NCI-H128 (cell line): ENCODE measurements at regions not wholly inside any gene's neighbourhood (a gene's known extent, or its start where the extent isn't known, plus 50 kb on each side); places are given as distances from the start of the nearest gene placed in this dataset.
A peak's percentile ranks its signal among the peaks of the same experiment; 100 is the strongest.
"Not testable (repeated sequence)": the region's sequence is repeated elsewhere in the genome, so short reads cannot be mapped to it uniquely, and the experiment has no call there.

Experiments used
- DNase-seq: peaks from one replicate; lab custom pipeline; 2025; ENCODE audit not compliant: unreplicated experiment; lab: John Stamatoyannopoulos, UW

GRCh38 chr9:100700689-100701318 lies 122.9 kb downstream of the CAVIN4 start:
- DNase-seq: no peak

DNA sequence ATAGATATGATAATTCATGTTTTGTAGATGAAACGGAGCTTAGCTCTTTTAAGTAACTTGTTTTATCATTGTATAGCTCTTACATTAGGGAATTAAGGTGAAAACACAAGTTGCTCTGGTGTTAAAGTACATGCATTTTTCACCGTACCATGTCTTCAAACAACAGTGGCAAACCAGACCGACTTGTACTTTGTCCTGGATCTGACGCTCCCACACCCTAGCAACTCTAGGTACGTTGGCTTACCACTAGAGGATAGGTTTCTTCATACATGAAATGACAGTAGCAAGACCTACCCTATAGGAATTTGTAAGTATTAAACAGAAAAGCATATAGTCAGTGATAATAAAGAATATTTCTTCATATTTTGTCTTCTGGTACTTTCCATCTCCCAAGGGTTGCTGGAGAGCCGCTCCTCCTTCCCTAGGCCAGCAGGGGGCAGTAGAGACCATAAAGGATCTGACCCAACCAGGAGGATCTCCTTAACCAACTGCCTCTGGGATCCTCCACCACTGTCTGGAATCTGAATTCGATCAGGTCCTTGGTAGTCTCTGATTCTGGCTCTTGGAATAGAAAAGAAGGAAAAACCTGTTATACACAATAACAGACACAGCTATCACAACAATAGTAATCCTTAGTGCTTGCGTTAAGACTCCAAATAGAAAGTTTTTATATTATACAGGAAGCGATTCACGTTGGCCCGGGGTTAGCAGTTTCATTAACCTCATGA lies 136.7 kb downstream of the CAVIN4 start:
- peak; percentile 50 for DNase-seq

GRCh38 chr9:100715100-100715380 lies 137.2 kb downstream of the CAVIN4 start:
- no peak for DNase-seq

GRCh38 chr9:100718717-100719116 lies 140.8 kb downstream of the CAVIN4 start:
- no peak for DNase-seq

DNA sequence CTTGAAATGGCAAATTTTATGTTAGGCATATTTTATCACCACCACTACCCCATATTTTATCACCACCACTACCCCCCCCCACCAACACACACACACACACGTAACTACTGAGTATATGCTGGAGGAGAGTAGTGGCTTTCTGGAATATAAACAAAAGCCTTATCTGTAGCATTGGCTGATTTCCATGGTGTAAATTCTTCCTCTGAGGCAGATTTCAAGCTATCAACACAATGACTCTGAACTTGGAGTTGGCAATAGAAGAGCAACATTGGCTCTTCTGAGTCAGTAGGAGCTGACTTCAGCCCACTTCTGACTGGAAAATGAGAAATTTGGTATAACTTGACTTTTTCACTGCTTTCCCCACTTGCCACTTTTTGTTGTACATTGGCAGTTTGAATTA lies 143.0 kb downstream of the CAVIN4 start:
- no peak for DNase-seq

DNA sequence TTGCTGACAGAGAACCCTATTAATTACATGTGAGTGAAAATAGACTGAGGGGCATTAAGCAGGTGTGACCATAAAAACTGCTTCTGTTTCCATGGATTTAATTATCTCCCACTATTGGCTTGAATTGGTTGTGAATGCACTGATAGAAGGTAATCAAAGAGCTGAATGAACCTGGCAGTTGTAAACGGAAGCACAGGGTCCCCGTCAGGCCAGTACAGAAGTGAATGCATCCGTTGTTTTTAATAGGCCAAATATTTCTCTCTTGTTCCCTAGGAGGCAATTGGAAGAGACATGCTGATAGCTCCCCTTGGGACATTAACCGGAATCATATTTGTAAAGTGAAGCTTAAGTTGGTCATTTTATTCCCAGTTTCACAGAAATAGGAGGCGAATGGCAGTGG lies 147.0 kb downstream of the CAVIN4 start:
- DNase-seq: no peak

DNA sequence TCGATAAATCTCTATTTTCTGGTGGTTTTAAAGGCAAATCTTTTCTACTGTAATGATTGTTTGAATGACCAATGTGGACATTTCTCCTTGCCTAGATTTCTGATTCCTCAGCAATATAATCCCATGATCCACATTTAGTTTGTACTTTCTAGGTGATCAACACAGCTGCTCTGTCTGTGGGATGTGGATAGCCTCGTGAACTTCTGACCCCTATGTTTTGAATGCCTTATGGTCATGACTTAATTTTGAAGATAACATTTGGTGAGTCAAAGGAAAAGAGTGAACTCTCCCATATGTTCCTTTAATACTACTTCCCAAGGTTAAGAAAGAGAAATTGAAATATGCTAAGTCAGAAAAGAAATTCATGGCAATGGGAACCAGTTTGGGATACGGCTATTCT lies 147.5 kb downstream of the CAVIN4 start:
- DNase-seq: no peak

DNA sequence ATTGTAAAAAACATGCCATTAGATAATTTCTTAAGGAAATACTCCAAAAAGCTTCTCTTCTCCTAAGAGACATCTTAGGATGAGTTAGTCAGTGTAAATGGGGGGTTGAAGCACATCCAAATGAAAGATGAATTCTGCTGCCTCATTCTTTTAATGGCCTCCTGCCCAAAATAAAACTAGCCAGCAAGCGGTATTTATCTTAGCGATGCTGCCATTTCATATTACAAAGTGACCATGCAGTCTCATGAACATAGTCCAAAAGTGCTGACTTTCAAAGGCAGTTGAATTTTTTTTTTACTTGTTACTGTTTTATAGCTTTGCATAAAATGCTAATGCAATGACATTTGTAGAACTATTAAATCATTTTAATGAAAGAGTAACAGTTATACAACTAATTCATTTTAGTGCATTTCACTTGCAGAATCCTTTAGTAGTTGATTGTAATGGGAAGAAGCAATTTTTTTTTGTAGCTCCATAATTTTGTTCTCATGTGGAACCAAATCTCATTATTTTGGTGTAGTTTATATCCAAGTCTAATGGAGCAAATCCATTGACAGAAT lies 151.5 kb downstream of the CAVIN4 start:
- DNase-seq: no peak

- DNase-seq: no peak
These were observed 152.2 kb downstream of the CAVIN4 start for GRCh38 chr9:100730086-100730485.

GRCh38 chr9:100731038-100731556 lies 153.2 kb downstream of the CAVIN4 start:
- no peak for DNase-seq

- DNase-seq: no peak
These were observed 153.7 kb downstream of the CAVIN4 start for GRCh38 chr9:100731557-100731956.

DNA sequence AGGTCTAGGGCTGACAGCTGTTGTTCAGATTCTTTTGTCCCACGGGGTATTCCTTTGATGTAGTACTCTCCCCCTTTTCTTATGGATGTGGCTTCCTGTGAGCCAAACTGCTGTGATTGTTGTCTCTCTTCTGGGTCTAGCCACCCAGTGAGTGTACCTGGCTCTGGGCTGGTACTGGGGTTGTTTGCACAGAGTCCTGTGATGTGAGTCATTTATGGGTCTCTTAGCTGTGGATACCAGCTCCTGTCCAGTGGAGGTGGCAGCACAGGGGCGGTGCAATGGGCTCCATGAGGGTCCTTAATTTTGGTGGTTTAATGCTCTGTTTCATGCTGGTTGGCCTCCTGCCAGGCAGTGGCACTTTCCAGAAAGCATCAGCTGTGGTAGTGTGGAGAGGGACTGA lies 161.3 kb downstream of the CAVIN4 start:
- DNase-seq: no peak

- no peak for DNase-seq
These were observed 161.8 kb downstream of the CAVIN4 start for GRCh38 chr9:100739666-100740065.

- not testable (repeated sequence) for DNase-seq
These were observed 171.1 kb downstream of the CAVIN4 start for GRCh38 chr9:100748930-100749329.

DNA sequence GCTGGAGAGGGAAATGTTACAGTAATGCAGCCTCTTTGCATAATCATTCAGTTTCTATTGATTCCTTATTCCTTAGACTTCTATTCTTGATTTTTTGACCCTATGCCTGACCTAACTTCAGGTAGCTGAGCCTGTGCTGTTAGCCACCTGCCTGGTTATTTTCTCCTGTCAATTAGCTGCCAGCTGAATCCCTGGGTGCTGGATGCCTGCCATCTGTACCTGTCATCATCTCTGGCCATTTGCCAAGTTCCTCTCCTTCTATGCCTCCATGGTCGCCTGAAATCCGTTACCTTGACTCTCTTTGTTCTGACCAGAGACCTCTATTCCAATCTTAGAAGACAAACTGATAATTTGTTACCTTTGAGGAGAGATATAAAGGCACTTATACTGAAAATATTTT lies 178.3 kb downstream of the CAVIN4 start:
- DNase-seq: peak; percentile 67

GRCh38 chr9:100759215-100759614 lies 181.3 kb downstream of the CAVIN4 start:
- DNase-seq: no peak

DNA sequence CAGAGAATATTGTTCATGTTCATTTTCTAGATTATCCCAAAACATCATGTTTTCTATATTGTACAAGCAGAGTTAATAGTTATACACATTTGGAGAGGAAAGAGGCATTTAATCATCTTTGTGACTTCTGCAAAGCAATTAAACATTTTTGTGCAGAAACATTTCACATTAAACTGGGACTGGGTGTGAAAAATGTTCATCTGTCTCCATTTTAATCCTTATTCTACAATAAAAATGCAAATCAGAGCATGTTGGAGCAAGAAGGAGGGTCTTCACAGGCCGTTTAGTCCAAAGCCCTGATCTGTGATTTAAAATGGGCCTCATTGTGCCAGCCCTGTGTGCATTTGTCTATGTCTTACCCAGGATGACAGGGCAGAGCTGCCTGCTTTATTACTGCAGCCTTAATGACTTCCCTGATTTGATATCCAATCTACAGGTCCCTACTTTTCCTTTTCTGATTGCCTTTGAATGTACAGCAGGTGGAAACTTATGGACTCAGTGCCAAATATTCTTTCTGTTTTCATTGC lies 183.5 kb downstream of the CAVIN4 start:
- DNase-seq: no peak

DNA sequence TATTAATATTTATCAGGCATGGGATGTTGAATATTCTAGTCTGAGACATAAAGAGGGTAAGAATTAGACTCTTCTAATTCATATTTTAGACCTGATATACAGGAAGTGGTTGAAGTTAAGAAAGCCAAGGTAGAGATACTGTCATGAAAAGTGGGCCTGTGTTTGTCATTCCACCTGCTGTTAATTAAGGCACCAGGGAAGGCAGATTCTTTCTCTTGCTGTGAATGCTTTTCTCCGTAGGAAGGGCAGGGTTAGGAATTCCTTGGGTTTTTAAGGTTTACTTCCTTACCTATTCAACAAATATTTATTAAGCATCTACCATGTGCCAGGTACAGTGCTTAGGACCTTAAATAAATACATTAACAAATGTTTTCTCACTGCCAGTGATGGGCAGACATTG lies 196.4 kb downstream of the CAVIN4 start:
- no peak for DNase-seq

DNA sequence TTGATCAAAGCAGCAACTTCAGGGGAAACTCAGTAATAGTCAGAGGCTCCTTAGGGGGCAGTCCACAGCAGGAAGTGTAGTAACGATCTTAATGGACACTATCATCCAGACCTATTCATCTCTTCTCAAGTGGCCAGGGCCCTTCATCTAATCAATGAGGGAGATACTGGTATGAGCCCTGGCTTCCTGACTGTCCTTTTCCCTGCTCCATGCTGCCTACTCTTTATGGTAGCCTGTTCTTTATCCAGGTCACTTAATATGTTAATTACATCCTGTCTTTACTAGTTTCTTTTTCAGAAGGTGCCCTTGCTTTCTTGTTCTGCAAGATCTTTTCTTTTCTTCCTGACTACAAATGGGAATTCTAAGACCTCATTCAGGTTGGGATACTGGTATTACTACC lies 197.1 kb downstream of the CAVIN4 start:
- no peak for DNase-seq

DNA sequence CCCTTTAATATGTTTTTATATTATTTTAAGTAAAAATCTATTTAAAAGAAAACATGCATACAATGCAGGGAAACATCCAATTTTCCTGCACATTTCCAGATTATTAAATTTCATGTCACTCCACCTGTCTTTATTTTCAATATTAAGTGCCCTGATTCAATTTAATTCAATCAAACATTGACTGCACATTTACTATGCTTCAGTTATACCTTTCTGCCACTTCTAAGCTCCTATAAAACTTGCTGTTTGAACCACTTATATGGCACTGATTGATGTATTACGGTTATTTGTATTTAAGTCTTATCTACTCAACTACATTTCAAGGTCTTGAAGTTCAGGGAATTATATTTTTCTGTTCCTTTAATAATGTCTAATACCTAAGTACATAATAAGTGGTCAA lies 198.0 kb downstream of the CAVIN4 start:
- no peak for DNase-seq

- DNase-seq: no peak
These were observed 206.9 kb downstream of the CAVIN4 start for GRCh38 chr9:100784755-100785154.

DNA sequence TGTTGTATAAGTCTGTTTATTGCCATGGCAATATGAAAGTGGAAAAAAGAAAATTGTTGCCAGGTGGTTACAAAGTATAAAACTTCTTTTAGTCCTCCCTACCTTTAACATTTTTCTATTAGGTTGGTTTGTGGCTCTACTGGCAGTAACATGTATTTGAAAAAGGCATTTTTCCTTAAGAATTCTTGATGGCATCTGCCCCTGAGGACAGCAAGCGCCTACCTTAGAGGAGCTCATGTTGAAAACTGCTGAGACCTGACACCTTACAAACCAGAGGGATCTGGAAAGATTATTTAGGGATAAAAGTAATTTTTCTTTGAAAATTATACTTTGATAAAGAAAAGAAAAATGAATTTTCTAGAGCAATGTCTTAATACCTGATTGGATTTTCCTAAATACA lies 208.1 kb downstream of the CAVIN4 start:
- DNase-seq: no peak
